Epithelial cell of prostate (primary cell): ENCODE measurements at regions not wholly inside any gene's neighbourhood (a gene's known extent, or its start where the extent isn't known, plus 50 kb on each side); places are given as distances from the start of the nearest gene placed in this dataset.

ENCODE experiments used
- DNase-seq: peaks from one replicate; pipeline ENCODE4 v3.0.0-alpha.2; 2011; ENCODE audit warnings: low read depth, low spot score
- H3K27ac ChIP-seq: fragments of 450-650 bp; 2 replicates; pipeline ENCODE4 v1.5.1; 2017; ENCODE audit warnings: mild to moderate bottlenecking

GRCh38 chr2:19810637-19811036 lies 91.1 kb downstream of the TTC32 start:
- no peak overlapping the region for H3K27ac ChIP-seq
- DNase-seq, result no peak

- DNase-seq, result no peak
- no peak overlapping the region for H3K27ac ChIP-seq
These were observed 91.6 kb downstream of the TTC32 start for GRCh38 chr2:19810148-19810547.

GRCh38 chr2:19809206-19809605 lies 92.6 kb downstream of the TTC32 start:
- no peak for DNase-seq

GRCh38 chr2:19807866-19808265 lies 93.9 kb downstream of the TTC32 start:
- no peak overlapping the region for H3K27ac ChIP-seq
- no peak for DNase-seq

More at GRCh38 chr2:19809206-19809605, 92.6 kb downstream of the TTC32 start:
- H3K27ac ChIP-seq, result no peak overlapping the region

- DNase-seq, result no peak
- no peak overlapping the region for H3K27ac ChIP-seq
These were observed 94.4 kb downstream of the TTC32 start for GRCh38 chr2:19807346-19807745.

- H3K27ac ChIP-seq, result no peak overlapping the region
- no peak for DNase-seq
These were observed 95.2 kb downstream of the TTC32 start for GRCh38 chr2:19806591-19806990.

GRCh38 chr2:19806131-19806530 lies 95.7 kb downstream of the TTC32 start:
- no peak for DNase-seq
- no peak overlapping the region for H3K27ac ChIP-seq

GRCh38 chr2:19805266-19805665 lies 96.5 kb downstream of the TTC32 start:
- no peak overlapping the region for H3K27ac ChIP-seq
- DNase-seq, result no peak

GRCh38 chr2:19804639-19805260 lies 97.0 kb downstream of the TTC32 start:
- no peak overlapping the region for H3K27ac ChIP-seq

GRCh38 chr2:19802086-19802841 lies 99.5 kb downstream of the TTC32 start:
- H3K27ac ChIP-seq, result no peak overlapping the region
- DNase-seq, result no peak

More at GRCh38 chr2:19804639-19805260, 97.0 kb downstream of the TTC32 start:
- no peak for DNase-seq

GRCh38 chr2:19801367-19802080 lies 100.3 kb downstream of the TTC32 start:
- peak; percentile 76 for DNase-seq
- H3K27ac ChIP-seq, result no peak overlapping the region

- no peak overlapping the region for H3K27ac ChIP-seq
- no peak for DNase-seq
These were observed 101.0 kb downstream of the TTC32 start for GRCh38 chr2:19800796-19801195.

GRCh38 chr2:19799881-19800780 lies 101.7 kb downstream of the TTC32 start:
- no peak for DNase-seq
- H3K27ac ChIP-seq, result no peak overlapping the region

- DNase-seq, result no peak
- H3K27ac ChIP-seq, result no peak overlapping the region
These were observed 103.9 kb downstream of the TTC32 start for GRCh38 chr2:19797871-19798270.

GRCh38 chr2:19797243-19797810 lies 104.5 kb downstream of the TTC32 start:
- no peak overlapping the region for H3K27ac ChIP-seq
- DNase-seq, result no peak

GRCh38 chr2:19796035-19796695 lies 105.6 kb downstream of the TTC32 start:
- peak; percentile 49 for DNase-seq
- no peak overlapping the region for H3K27ac ChIP-seq

GRCh38 chr2:19793132-19793750 lies 108.5 kb downstream of the TTC32 start:
- H3K27ac ChIP-seq, result no peak overlapping the region
- no peak for DNase-seq

GRCh38 chr2:19790291-19790690 lies 111.5 kb downstream of the TTC32 start:
- no peak for DNase-seq
- H3K27ac ChIP-seq, result no peak overlapping the region

- H3K27ac ChIP-seq, result peak overlapping the region; percentile 33
- DNase-seq, result no peak
These were observed 114.6 kb downstream of the TTC32 start for GRCh38 chr2:19787134-19787533.
